Panc1 (cell line): ENCODE measurements at regions not wholly inside any gene's neighbourhood (a gene's known extent, or its start where the extent isn't known, plus 50 kb on each side); places are given as distances from the start of the nearest gene placed in this dataset.

ENCODE experiments used
- SIN3A ChIP-seq: IDR thresholded peaks from 2 replicates; pipeline ENCODE4 v1.6.1; 2012; ENCODE audit warnings: low read depth, mild to moderate bottlenecking, low read length, moderate library complexity, borderline replicate concordance; ENCODE audit not compliant: insufficient read depth
- TF ChIP-seq, protein P1 (sequence below): fragments of 450-650 bp; IDR thresholded peaks from 2 replicates; pipeline ENCODE4 v1.5.1; 2017; ENCODE audit warnings: mild to moderate bottlenecking
- TF ChIP-seq, protein P2 (sequence below), 2 experiments: IDR thresholded peaks; 2 replicates each; pipeline ENCODE4 v1.6.1; 2011 to 2012; ENCODE audit warnings: low read depth in 2 of 2, control low read depth in 1 of 2, low read length in 1 of 2, mild to moderate bottlenecking in 1 of 2, moderate library complexity in 1 of 2; ENCODE audit not compliant: insufficient read depth in 1 of 2

DNA sequence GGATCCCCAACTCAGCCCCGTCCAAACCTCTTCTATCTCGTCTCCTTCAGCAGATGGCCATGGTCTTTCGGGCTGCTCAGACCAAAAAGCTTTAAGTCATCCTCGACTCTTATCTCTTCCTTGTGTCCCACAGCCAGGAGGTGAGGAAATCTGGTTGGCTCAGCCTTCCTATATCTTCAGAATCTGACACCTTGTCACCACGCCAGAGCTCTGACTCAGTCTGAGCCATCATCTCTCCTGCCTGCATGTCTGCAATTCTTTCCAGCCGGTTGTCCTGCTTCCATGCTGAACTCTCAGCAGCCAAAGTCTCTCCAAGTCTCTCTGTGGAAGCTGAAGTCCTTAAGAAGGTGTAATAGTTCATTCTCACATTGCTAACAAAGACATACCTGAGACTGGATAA is 419.3 kb upstream of the ADAMTS16 start:
- TF ChIP-seq, protein P1, sequence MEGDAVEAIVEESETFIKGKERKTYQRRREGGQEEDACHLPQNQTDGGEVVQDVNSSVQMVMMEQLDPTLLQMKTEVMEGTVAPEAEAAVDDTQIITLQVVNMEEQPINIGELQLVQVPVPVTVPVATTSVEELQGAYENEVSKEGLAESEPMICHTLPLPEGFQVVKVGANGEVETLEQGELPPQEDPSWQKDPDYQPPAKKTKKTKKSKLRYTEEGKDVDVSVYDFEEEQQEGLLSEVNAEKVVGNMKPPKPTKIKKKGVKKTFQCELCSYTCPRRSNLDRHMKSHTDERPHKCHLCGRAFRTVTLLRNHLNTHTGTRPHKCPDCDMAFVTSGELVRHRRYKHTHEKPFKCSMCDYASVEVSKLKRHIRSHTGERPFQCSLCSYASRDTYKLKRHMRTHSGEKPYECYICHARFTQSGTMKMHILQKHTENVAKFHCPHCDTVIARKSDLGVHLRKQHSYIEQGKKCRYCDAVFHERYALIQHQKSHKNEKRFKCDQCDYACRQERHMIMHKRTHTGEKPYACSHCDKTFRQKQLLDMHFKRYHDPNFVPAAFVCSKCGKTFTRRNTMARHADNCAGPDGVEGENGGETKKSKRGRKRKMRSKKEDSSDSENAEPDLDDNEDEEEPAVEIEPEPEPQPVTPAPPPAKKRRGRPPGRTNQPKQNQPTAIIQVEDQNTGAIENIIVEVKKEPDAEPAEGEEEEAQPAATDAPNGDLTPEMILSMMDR: no peak
- TF ChIP-seq, protein P2, sequence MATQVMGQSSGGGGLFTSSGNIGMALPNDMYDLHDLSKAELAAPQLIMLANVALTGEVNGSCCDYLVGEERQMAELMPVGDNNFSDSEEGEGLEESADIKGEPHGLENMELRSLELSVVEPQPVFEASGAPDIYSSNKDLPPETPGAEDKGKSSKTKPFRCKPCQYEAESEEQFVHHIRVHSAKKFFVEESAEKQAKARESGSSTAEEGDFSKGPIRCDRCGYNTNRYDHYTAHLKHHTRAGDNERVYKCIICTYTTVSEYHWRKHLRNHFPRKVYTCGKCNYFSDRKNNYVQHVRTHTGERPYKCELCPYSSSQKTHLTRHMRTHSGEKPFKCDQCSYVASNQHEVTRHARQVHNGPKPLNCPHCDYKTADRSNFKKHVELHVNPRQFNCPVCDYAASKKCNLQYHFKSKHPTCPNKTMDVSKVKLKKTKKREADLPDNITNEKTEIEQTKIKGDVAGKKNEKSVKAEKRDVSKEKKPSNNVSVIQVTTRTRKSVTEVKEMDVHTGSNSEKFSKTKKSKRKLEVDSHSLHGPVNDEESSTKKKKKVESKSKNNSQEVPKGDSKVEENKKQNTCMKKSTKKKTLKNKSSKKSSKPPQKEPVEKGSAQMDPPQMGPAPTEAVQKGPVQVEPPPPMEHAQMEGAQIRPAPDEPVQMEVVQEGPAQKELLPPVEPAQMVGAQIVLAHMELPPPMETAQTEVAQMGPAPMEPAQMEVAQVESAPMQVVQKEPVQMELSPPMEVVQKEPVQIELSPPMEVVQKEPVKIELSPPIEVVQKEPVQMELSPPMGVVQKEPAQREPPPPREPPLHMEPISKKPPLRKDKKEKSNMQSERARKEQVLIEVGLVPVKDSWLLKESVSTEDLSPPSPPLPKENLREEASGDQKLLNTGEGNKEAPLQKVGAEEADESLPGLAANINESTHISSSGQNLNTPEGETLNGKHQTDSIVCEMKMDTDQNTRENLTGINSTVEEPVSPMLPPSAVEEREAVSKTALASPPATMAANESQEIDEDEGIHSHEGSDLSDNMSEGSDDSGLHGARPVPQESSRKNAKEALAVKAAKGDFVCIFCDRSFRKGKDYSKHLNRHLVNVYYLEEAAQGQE (IDR thresholded peaks at IDR 0.05; ENCODE audit: insufficient read depth in 1 of 2, low read depth in 2 of 2, low read length in 1 of 2): no peak
- no peak for TF ChIP-seq SIN3A
